Fibroblast of pulmonary artery (primary cell): ENCODE measurements at regions not wholly inside any gene's neighbourhood (a gene's known extent, or its start where the extent isn't known, plus 50 kb on each side); places are given as distances from the start of the nearest gene placed in this dataset.

Experiments
- DNase-seq: peaks from one replicate; pipeline ENCODE4 v3.0.0-alpha.2; 2010; ENCODE audit warnings: low read depth
- H3K4me3 ChIP-seq: replicated peaks from 2 replicates; pipeline ENCODE4 v1.5.1; 2011; ENCODE audit warnings: low read depth, mild to moderate bottlenecking, control low read depth, low read length, moderate library complexity
- CTCF ChIP-seq: IDR thresholded peaks from 2 replicates; pipeline ENCODE4 v1.5.1; 2011; ENCODE audit warnings: mild to moderate bottlenecking, control low read depth, low read length, inconsistent platforms; ENCODE audit errors: missing control alignments

- no peak for TF ChIP-seq CTCF
- no peak for DNase-seq
Observed at GRCh38 chr4:30979402-30979801, 259.2 kb downstream of the PCDH7 start.

GRCh38 chr4:30989508-30989907 lies 269.3 kb downstream of the PCDH7 start:
- H3K4me3 ChIP-seq = no peak overlapping the region
- no peak for TF ChIP-seq CTCF
- DNase-seq = no peak

More at GRCh38 chr4:30979402-30979801, 259.2 kb downstream of the PCDH7 start:
- H3K4me3 ChIP-seq = no peak overlapping the region

- H3K4me3 ChIP-seq = no peak overlapping the region
- no peak for TF ChIP-seq CTCF
- no peak for DNase-seq
Observed at GRCh38 chr4:30996841-30997240, 276.7 kb downstream of the PCDH7 start.

GRCh38 chr4:31005037-31005436 lies 284.9 kb downstream of the PCDH7 start:
- no peak for DNase-seq
- no peak for TF ChIP-seq CTCF
- H3K4me3 ChIP-seq = no peak overlapping the region

GRCh38 chr4:31007858-31008257 lies 287.7 kb downstream of the PCDH7 start:
- no peak for DNase-seq
- no peak for TF ChIP-seq CTCF

GRCh38 chr4:31009926-31010325 lies 289.8 kb downstream of the PCDH7 start:
- no peak overlapping the region for H3K4me3 ChIP-seq
- no peak for TF ChIP-seq CTCF
- DNase-seq = peak; percentile 13

More at GRCh38 chr4:31007858-31008257, 287.7 kb downstream of the PCDH7 start:
- no peak overlapping the region for H3K4me3 ChIP-seq

- no peak for TF ChIP-seq CTCF
- no peak overlapping the region for H3K4me3 ChIP-seq
- DNase-seq = no peak
Observed at GRCh38 chr4:31015123-31015522, 295.0 kb downstream of the PCDH7 start.
